ENCODE measurements at regions not wholly inside any gene's neighbourhood (a gene's known extent, or its start where the extent isn't known, plus 50 kb on each side); places are given as distances from the start of the nearest gene placed in this dataset.
A peak's percentile ranks its signal among the peaks of the same experiment; 100 is the strongest.

DNA sequence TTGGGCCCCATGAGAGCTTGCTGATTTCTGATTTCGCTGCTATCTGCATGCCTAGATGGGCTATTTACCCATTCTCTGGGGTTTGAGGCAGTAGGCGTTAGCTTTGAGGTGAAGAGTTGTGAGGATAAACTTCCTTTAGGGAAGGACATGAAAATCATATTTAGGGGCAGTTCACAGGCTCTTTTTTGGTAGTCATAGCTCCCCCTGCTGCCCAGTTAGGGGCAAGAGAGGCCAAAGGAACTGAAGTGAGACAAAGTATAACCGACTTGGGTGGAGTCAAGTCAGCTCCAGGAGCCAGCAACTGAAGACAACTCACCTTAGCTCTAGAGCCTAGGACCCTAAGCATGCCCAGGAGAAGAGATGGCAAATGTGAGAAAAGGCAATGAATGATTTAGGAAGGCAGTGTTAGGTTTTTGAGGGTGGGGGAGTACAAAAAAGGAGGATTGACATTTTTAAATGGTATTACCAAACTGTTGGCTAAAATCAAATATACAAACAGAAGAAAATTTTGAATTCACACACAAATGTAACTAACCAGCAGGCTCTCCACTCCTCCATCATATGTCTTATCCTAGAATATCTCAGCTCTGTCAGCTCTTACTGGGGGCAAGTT lies 625.2 kb downstream of the LMO4 start:
- TF ChIP-seq GABPA (IDR thresholded peaks at IDR 0.05; ENCODE audit: low read depth): no peak
- TF ChIP-seq, protein P1, sequence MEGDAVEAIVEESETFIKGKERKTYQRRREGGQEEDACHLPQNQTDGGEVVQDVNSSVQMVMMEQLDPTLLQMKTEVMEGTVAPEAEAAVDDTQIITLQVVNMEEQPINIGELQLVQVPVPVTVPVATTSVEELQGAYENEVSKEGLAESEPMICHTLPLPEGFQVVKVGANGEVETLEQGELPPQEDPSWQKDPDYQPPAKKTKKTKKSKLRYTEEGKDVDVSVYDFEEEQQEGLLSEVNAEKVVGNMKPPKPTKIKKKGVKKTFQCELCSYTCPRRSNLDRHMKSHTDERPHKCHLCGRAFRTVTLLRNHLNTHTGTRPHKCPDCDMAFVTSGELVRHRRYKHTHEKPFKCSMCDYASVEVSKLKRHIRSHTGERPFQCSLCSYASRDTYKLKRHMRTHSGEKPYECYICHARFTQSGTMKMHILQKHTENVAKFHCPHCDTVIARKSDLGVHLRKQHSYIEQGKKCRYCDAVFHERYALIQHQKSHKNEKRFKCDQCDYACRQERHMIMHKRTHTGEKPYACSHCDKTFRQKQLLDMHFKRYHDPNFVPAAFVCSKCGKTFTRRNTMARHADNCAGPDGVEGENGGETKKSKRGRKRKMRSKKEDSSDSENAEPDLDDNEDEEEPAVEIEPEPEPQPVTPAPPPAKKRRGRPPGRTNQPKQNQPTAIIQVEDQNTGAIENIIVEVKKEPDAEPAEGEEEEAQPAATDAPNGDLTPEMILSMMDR (IDR thresholded peaks at IDR 0.05; ENCODE audit: insufficient read depth, low read length): peak; percentile 69
- Histone ChIP-seq H3K4me3 (replicated peaks; ENCODE audit: insufficient read depth, low read length) (no peak overlapping the region), H3K27ac (replicated peaks) (no peak overlapping the region), H3K27me3 (ENCODE audit: insufficient read depth, poor library complexity, severe bottlenecking) (peaks cover 2% of the 10 kb centered on the region)
- DNase-seq (ENCODE audit: low read depth in 1 of 2, low spot score in 1 of 2): peak; percentile 6 to 63

DNA sequence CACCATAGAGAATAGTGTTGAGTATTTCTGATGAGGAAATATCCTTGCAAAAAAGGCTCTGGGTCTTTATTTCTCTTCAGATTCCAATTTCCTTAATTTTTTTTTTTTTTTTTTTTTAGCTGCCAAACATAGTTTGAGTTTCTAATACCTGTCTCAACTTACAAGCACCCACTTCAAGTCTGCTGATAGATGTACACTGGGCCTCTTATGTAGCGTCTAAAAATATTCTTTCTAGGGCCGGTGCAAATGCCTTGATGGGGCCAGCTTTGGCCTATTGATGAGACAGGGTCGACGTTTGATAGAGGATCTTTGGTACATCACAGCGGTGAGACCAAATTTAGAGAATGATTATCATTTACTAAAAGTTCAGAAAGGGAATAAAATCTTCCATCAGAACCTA lies 626.4 kb downstream of the LMO4 start:
- DNase-seq (ENCODE audit: low read depth in 1 of 2, low spot score in 1 of 2): no peak
- H3K27me3 ChIP-seq (ENCODE audit: insufficient read depth, poor library complexity, severe bottlenecking): peaks cover 2% of the 10 kb centered on the region
- no peak overlapping the region for H3K4me3 ChIP-seq (replicated peaks; ENCODE audit: insufficient read depth, low read length)
- H3K27ac ChIP-seq (replicated peaks): no peak overlapping the region
- TF ChIP-seq, protein P1 (IDR thresholded peaks at IDR 0.05; ENCODE audit: insufficient read depth, low read length): no peak
- TF ChIP-seq POLR2AphosphoS5 (IDR thresholded peaks at IDR 0.05; ENCODE audit: low read depth) (no peak), SPI1 (IDR thresholded peaks at IDR 0.05; ENCODE audit: borderline replicate concordance, low read depth) (no peak), GABPA (IDR thresholded peaks at IDR 0.05; ENCODE audit: low read depth) (no peak)
- TF ChIP-seq, protein P2, sequence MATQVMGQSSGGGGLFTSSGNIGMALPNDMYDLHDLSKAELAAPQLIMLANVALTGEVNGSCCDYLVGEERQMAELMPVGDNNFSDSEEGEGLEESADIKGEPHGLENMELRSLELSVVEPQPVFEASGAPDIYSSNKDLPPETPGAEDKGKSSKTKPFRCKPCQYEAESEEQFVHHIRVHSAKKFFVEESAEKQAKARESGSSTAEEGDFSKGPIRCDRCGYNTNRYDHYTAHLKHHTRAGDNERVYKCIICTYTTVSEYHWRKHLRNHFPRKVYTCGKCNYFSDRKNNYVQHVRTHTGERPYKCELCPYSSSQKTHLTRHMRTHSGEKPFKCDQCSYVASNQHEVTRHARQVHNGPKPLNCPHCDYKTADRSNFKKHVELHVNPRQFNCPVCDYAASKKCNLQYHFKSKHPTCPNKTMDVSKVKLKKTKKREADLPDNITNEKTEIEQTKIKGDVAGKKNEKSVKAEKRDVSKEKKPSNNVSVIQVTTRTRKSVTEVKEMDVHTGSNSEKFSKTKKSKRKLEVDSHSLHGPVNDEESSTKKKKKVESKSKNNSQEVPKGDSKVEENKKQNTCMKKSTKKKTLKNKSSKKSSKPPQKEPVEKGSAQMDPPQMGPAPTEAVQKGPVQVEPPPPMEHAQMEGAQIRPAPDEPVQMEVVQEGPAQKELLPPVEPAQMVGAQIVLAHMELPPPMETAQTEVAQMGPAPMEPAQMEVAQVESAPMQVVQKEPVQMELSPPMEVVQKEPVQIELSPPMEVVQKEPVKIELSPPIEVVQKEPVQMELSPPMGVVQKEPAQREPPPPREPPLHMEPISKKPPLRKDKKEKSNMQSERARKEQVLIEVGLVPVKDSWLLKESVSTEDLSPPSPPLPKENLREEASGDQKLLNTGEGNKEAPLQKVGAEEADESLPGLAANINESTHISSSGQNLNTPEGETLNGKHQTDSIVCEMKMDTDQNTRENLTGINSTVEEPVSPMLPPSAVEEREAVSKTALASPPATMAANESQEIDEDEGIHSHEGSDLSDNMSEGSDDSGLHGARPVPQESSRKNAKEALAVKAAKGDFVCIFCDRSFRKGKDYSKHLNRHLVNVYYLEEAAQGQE (IDR thresholded peaks at IDR 0.05; ENCODE audit: insufficient replicate concordance, low read depth): no peak

DNA sequence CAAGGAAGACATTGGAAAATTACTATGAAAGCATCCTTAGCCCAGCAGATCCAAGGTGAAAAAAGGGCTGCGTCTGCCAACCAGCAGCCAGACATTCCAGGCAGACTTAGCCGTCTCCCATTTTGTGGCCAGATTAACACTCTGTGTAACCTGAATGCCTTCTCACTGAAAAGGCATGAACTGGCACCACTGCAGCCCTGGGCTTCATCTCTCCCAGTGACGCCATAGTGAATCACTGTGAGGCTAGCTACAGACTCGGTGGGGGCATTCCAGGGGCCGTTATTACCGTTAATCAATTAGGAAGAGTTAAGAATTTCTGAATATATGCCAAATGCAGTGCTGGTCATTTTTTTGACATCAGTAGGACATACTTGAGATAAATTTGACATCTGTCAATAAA lies 627.4 kb downstream of the LMO4 start:
- TF ChIP-seq GABPA (IDR thresholded peaks at IDR 0.05; ENCODE audit: low read depth) (no peak), SPI1 (IDR thresholded peaks at IDR 0.05; ENCODE audit: borderline replicate concordance, low read depth) (no peak), POLR2AphosphoS5 (IDR thresholded peaks at IDR 0.05; ENCODE audit: low read depth) (no peak)
- TF ChIP-seq, protein P2 (IDR thresholded peaks at IDR 0.05; ENCODE audit: insufficient replicate concordance, low read depth): no peak
- TF ChIP-seq, protein P1 (IDR thresholded peaks at IDR 0.05; ENCODE audit: insufficient read depth, low read length): no peak
- H3K27ac ChIP-seq (replicated peaks): no peak overlapping the region
- H3K4me3 ChIP-seq (replicated peaks; ENCODE audit: insufficient read depth, low read length): no peak overlapping the region
- no peak for DNase-seq (ENCODE audit: low read depth in 1 of 2, low spot score in 1 of 2)
- H3K27me3 ChIP-seq (ENCODE audit: insufficient read depth, poor library complexity, severe bottlenecking): peaks cover 2% of the 10 kb centered on the region

DNA sequence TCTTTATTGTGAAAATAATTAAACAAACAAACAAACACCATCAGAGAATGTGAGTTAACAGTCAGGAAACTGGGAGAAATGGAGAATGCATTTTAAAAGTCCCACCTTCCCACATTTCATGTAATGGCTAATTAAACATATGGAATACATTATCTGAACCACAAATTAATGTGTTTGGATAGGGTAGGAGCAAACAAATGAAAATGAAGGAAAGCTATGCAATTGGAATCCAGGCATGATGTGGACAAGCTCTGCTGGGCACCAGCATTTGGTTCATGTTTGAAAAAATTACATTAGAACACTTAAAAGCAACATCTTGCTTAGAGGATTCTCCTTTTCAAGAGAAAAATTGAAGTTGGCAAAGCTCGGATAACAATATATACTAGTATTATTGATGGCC lies 628.1 kb downstream of the LMO4 start:
- TF ChIP-seq, protein P2 (IDR thresholded peaks at IDR 0.05; ENCODE audit: insufficient replicate concordance, low read depth): no peak
- no peak for TF ChIP-seq GABPA (IDR thresholded peaks at IDR 0.05; ENCODE audit: low read depth)
- TF ChIP-seq SPI1 (IDR thresholded peaks at IDR 0.05; ENCODE audit: borderline replicate concordance, low read depth): no peak
- TF ChIP-seq, protein P1 (IDR thresholded peaks at IDR 0.05; ENCODE audit: insufficient read depth, low read length): no peak
- no peak for TF ChIP-seq POLR2AphosphoS5 (IDR thresholded peaks at IDR 0.05; ENCODE audit: low read depth)
- H3K27me3 ChIP-seq (ENCODE audit: insufficient read depth, poor library complexity, severe bottlenecking): peaks cover 2% of the 10 kb centered on the region
- no peak overlapping the region for H3K27ac ChIP-seq (replicated peaks)
- DNase-seq (ENCODE audit: low read depth in 1 of 2, low spot score in 1 of 2): no peak
- H3K4me3 ChIP-seq (replicated peaks; ENCODE audit: insufficient read depth, low read length): no peak overlapping the region

Measured in HL-60 (cell line).